HepG2 (cell line): ENCODE measurements at regions not wholly inside any gene's neighbourhood (a gene's known extent, or its start where the extent isn't known, plus 50 kb on each side); places are given as distances from the start of the nearest gene placed in this dataset.

Experiments used
- ATAC-seq: fragments of 200-7000 bp; cut with Tn5 transposase; 3 replicates; pipeline ENCODE4 v1.9.1; 2020; ENCODE audit warnings: mild to moderate bottlenecking, moderate library complexity
- BruUV-seq: library from RNA; stranded (reverse); fragments of 400-500 nt; replicated peaks from 2 replicates; lab custom pipeline; 2021; lab: Mats Ljungman, UMichigan
- CTCF ChIA-PET: fragments of 300-600 bp; formaldehyde crosslinking; extraction: SDS; loops from one replicate; lab custom pipeline; 2021; ENCODE audit warnings: low total read pairs, inconsistent platforms, low intra/inter-chr PET ratio; lab: Yijun Ruan, JAX
- POLR2A ChIA-PET: fragments of 350-600 bp; sonication (Branson Sonifier 250); formaldehyde crosslinking; loops from one replicate; lab custom pipeline; 2020; ENCODE audit warnings: antibody characterized with exemption, inconsistent platforms; lab: Yijun Ruan, JAX
- DNase-seq: peaks from one replicate; pipeline ENCODE4 v3.0.0-alpha.2; 2015; ENCODE audit warnings: low spot score
- FAIRE-seq: peaks from 3 replicates; lab custom pipeline; 2011; peaks lifted over from hg19 to GRCh38; lab: Jason Lieb, UNC
- H2AFZ ChIP-seq: one replicate; pipeline ENCODE4 v1.6.1; 2011; ENCODE audit warnings: low read length, inconsistent platforms
- H3K27ac ChIP-seq: fragments of 300-600 bp; 3 replicates; pipeline ENCODE4 v1.8.0; 2011; ENCODE audit warnings: mixed run types, mild to moderate bottlenecking, mixed read lengths, low read length, inconsistent platforms; ENCODE audit not compliant: insufficient read depth; ENCODE audit errors: extremely low read length
- H3K27me3 ChIP-seq, 2 experiments: fragments of 200-600 bp in 1 of 2; 2 replicates in 1 of 2; 3 replicates in 1 of 2; pipeline versions ENCODE4 v1.6.0 to v1.8.0; 2011; ENCODE audit warnings: low read length in 2 of 2, mild to moderate bottlenecking in 2 of 2, moderate library complexity in 2 of 2, inconsistent platforms in 1 of 2; ENCODE audit not compliant: insufficient read depth in 2 of 2, control insufficient read depth in 1 of 2
- H3K36me3 ChIP-seq, 2 experiments: fragments of 200-600 bp in 1 of 2; replicated peaks in 1 of 2; 2 replicates in 1 of 2; 3 replicates in 1 of 2; pipeline versions ENCODE4 v1.5.1 to v1.8.0; 2011; ENCODE audit warnings: low read length in 2 of 2, inconsistent platforms in 1 of 2; ENCODE audit not compliant: insufficient read depth in 2 of 2, control insufficient read depth in 1 of 2
- H3K4me1 ChIP-seq: 2 replicates; pipeline ENCODE4 v1.5.1; 2012; ENCODE audit warnings: low read length, inconsistent platforms; ENCODE audit not compliant: insufficient read depth
- H3K4me2 ChIP-seq: 2 replicates; pipeline ENCODE4 v1.6.0; 2011; ENCODE audit warnings: low read depth, low read length, inconsistent platforms
- H3K4me3 ChIP-seq, 3 experiments: fragments of 200-600 bp in 1 of 3; sonication (generic), shearing (Covaris generic) in 1 of 3; replicated peaks in 1 of 3; 2 replicates each; pipeline ENCODE4 v1.5.1; 2011 to 2016; ENCODE audit warnings: low read length in 3 of 3, inconsistent platforms in 2 of 3, low read depth in 2 of 3, mild to moderate bottlenecking in 2 of 3, control low read depth in 1 of 3, mixed read lengths in 1 of 3; ENCODE audit not compliant: insufficient read depth in 1 of 3
- H3K79me2 ChIP-seq: one replicate; pipeline ENCODE4 v1.6.1; 2011; ENCODE audit warnings: low read length, inconsistent platforms; ENCODE audit not compliant: insufficient read depth
- H3K9ac ChIP-seq: 2 replicates; pipeline ENCODE4 v1.6.0; 2011; ENCODE audit warnings: mild to moderate bottlenecking, low read depth, low read length, inconsistent platforms; ENCODE audit not compliant: insufficient read depth
- H3K9me3 ChIP-seq: 2 replicates; pipeline ENCODE4 v1.5.1; 2012; ENCODE audit warnings: mild to moderate bottlenecking, low read length
- H4K20me1 ChIP-seq: 2 replicates; pipeline ENCODE4 v1.6.0; 2011; ENCODE audit warnings: inconsistent platforms, mild to moderate bottlenecking, low read length, moderate library complexity; ENCODE audit not compliant: insufficient read depth
- AGO1 ChIP-seq: fragments of 200-400 bp; formaldehyde crosslinking; IDR thresholded peaks from 2 replicates; pipeline ENCODE4 v1.6.1; 2017; ENCODE audit warnings: mild to moderate bottlenecking, low read depth, low read length, moderate library complexity; ENCODE audit not compliant: poor library complexity, severe bottlenecking
- BRD4 ChIP-seq: sonication (generic); formaldehyde crosslinking; IDR thresholded peaks from 2 replicates; pipeline ENCODE4 v1.4.0; 2020; ENCODE audit warnings: missing genetic modification reagents
- EP300 ChIP-seq, 3 experiments: sonication (generic) in 1 of 3; formaldehyde crosslinking in 1 of 3; IDR thresholded peaks; 2 replicates each; pipeline versions ENCODE4 v1.5.1 to v1.6.1; 2011 to 2020; ENCODE audit warnings: low read depth in 2 of 3, low read length in 2 of 3, borderline replicate concordance in 1 of 3, improper control_type of control experiment in 1 of 3, mild to moderate bottlenecking in 1 of 3, missing genetic modification reagents in 1 of 3, moderate library complexity in 1 of 3
- SMARCC2 ChIP-seq: fragments of 450-650 bp; IDR thresholded peaks from 2 replicates; pipeline ENCODE4 v1.6.1; 2017; ENCODE audit warnings: antibody characterized with exemption, mild to moderate bottlenecking
- ZFP36L2 ChIP-seq: sonication (generic); formaldehyde crosslinking; IDR thresholded peaks from 2 replicates; pipeline ENCODE4 v1.4.0; 2020; ENCODE audit warnings: missing genetic modification reagents
- ZKSCAN5 ChIP-seq: sonication (generic); formaldehyde crosslinking; IDR thresholded peaks from 2 replicates; pipeline ENCODE4 v1.5.1; 2020; ENCODE audit warnings: mild to moderate bottlenecking, missing genetic modification reagents
- ZNF33A ChIP-seq: sonication (generic); formaldehyde crosslinking; IDR thresholded peaks from 2 replicates; pipeline ENCODE4 v1.5.1; 2020; ENCODE audit warnings: missing genetic modification reagents, mild to moderate bottlenecking, moderate library complexity, borderline replicate concordance
- ZNF552 ChIP-seq: sonication (generic); formaldehyde crosslinking; IDR thresholded peaks from 2 replicates; pipeline ENCODE4 v1.9.0; 2022; ENCODE audit warnings: missing genetic modification reagents, mild to moderate bottlenecking, borderline replicate concordance
- ZNF616 ChIP-seq: sonication (generic); formaldehyde crosslinking; IDR thresholded peaks from 2 replicates; pipeline ENCODE4 v1.5.0; 2020; ENCODE audit warnings: low read depth, mild to moderate bottlenecking, missing genetic modification reagents
- ZNF678 ChIP-seq: sonication (generic); formaldehyde crosslinking; IDR thresholded peaks from 2 replicates; pipeline ENCODE4 v1.4.0; 2020; ENCODE audit warnings: mild to moderate bottlenecking, missing genetic modification reagents
- ZNF788 ChIP-seq: sonication (generic); formaldehyde crosslinking; IDR thresholded peaks from 2 replicates; pipeline ENCODE4 v1.5.0; 2020; ENCODE audit warnings: mild to moderate bottlenecking, missing genetic modification reagents, borderline replicate concordance
- ZNF792 ChIP-seq: IDR thresholded peaks from 2 replicates; pipeline ENCODE4 v1.6.1; 2016
- ZSCAN31 ChIP-seq: sonication (generic); formaldehyde crosslinking; IDR thresholded peaks from 2 replicates; pipeline ENCODE4 v1.5.0; 2020; ENCODE audit warnings: low read depth, mild to moderate bottlenecking, missing genetic modification reagents
- WGBS: methylation state at CpG from one replicate; pipeline ENCODE4 v1.1.6; 2017; ENCODE audit warnings: low lambda C conversion rate; 5-methylcytosine and 5-hydroxymethylcytosine counted together
- in situ Hi-C: cut with HindIII; loops from 2 replicates; pipeline ENCODE4 v1.10.0; 2017; ENCODE audit warnings: low pct_unique_long_range_greater_than_20kb; ENCODE audit not compliant: extremely low pct_ligation_motif_present
- intact Hi-C: fragments of 100-400 bp; cut with micrococcal nuclease; formaldehyde crosslinking; loops from one replicate; pipeline ENCODE4 v1.10.0; 2022; ENCODE audit not compliant: unreplicated experiment
- TF ChIP-seq, protein P1 (sequence below): IDR thresholded peaks from 2 replicates; pipeline ENCODE4 v1.6.1; 2012; ENCODE audit warnings: inconsistent platforms

DNA sequence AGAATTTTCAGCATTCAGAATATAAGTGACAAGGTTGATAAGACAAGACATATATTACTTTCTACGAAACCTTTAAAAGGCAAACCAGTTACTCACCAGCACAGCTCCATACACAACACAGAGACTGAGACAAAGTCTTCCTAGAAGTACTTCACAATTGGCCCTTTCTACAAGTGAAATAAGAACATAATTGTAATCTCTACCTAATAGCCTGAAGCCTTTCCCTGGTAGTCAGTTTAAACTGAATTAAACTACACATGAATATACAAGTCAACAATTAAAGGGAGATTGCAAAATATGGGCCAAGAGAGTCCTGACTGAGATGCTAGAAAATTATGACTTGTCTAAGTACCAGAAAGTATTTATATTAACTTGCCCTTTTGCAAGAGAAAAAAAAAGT, 95.9 kb downstream of the PUS7L start:
- DNase-seq (no peak), FAIRE-seq (no peak), ATAC-seq (no peak)
- H3K79me2 ChIP-seq, result no peaks in the 10 kb centered on the region
- BruUV-seq, result no TSS peak
- no peaks in the 10 kb centered on the region for H3K27me3 ChIP-seq
- no peak overlapping the region for H2AFZ ChIP-seq
- POLR2A ChIA-PET, result no interaction called here
- H3K9ac ChIP-seq, result no peak overlapping the region
- no peaks in the 10 kb centered on the region for H3K36me3 ChIP-seq
- no peaks in the 10 kb centered on the region for H3K9me3 ChIP-seq
- intact Hi-C loops (no loop called here), in situ Hi-C loops (no loop called here)
- H4K20me1 ChIP-seq, result no peaks in the 10 kb centered on the region
- H3K4me1 ChIP-seq, result no peaks in the 10 kb centered on the region
- no peak overlapping the region for H3K4me3 ChIP-seq
- no peak overlapping the region for H3K27ac ChIP-seq
- H3K4me2 ChIP-seq, result no peak overlapping the region
- WGBS, result 24% methylated on average over 1 of the region's 1 CpG
- TF ChIP-seq BRD4 (CRISPR knock-in tag), result no peak
- TF ChIP-seq SMARCC2, result no peak
- no peak for TF ChIP-seq EP300 (IDR thresholded peaks at IDR 0.05; ENCODE audit: low read depth in 2 of 2, low read length in 2 of 2)
- TF ChIP-seq EP300 (CRISPR knock-in tag; IDR thresholded peaks at IDR 0.05; ENCODE audit: borderline replicate concordance), result no peak
- no peak for TF ChIP-seq AGO1
- TF ChIP-seq ZNF788 (CRISPR knock-in tag), result no peak
- TF ChIP-seq ZKSCAN5 (CRISPR knock-in tag), result no peak
- TF ChIP-seq ZNF616 (CRISPR knock-in tag), result no peak
- TF ChIP-seq, all 625 proteins: peak for 0
- CTCF ChIA-PET, result no interaction called here

DNA sequence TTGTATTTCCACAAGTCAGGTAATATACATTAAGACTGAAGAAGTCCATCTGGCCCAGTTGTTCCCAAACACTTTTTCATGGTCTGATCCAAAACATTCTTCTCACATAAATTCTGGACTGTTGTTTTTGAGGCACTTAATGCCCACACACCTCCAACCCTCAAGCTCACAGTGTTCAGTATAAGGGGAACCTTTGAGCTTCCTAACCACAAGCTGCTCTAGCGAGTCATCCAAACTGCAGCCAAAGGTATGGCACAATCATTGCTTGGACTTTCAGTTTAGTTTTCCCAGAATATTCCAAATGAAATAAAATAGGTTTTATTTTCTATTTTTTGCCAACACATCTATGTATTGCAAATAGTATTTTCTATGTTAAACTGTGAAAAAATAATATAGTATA, 103.0 kb downstream of the PUS7L start:
- Histone ChIP-seq H3K79me2 (no peaks in the 10 kb centered on the region), H3K27ac (no peak overlapping the region), H3K9me3 (no peaks in the 10 kb centered on the region), H3K27me3 (no peaks in the 10 kb centered on the region), H3K4me1 (no peaks in the 10 kb centered on the region), H3K4me3 (no peak overlapping the region), H3K4me2 (no peak overlapping the region), H2AFZ (no peak overlapping the region), H3K9ac (no peak overlapping the region), H3K36me3 (no peaks in the 10 kb centered on the region), H4K20me1 (no peaks in the 10 kb centered on the region)
- no peak for ATAC-seq
- intact Hi-C loops, result no loop called here
- FAIRE-seq, result no peak
- no TSS peak for BruUV-seq
- WGBS, result 0% methylated on average over 1 of the region's 1 CpG
- ChIA-PET POLR2A (no interaction called here), CTCF (no interaction called here)
- TF ChIP-seq ZNF552, result no peak
- TF ChIP-seq, protein P1, sequence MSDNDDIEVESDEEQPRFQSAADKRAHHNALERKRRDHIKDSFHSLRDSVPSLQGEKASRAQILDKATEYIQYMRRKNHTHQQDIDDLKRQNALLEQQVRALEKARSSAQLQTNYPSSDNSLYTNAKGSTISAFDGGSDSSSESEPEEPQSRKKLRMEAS, result no peak
- no peak for TF ChIP-seq ZNF678
- TF ChIP-seq ZNF792 (CRISPR knock-in tag), result no peak
- no peak for TF ChIP-seq ZSCAN31
- no peak for TF ChIP-seq ZNF33A (CRISPR knock-in tag)
- no peak for TF ChIP-seq ZFP36L2 (CRISPR knock-in tag)
- DNase-seq, result no peak
- in situ Hi-C loops, result no loop called here
